ENCODE measurements at regions not wholly inside any gene's neighbourhood (a gene's known extent, or its start where the extent isn't known, plus 50 kb on each side); places are given as distances from the start of the nearest gene placed in this dataset.

GRCh38 chr21:14866859-14867765 lies 197.7 kb downstream of the NRIP1 start:
- Histone ChIP-seq H3K36me3 (ENCODE audit: control insufficient read depth, insufficient read depth, low read length) (no peaks in the 10 kb centered on the region), H3K9me3 (replicated peaks; ENCODE audit: control insufficient read depth, insufficient read depth, low read depth, low read length) (no peaks in the 10 kb centered on the region), H3K9me1 (ENCODE audit: control insufficient read depth, insufficient read depth, low read length) (no peaks in the 10 kb centered on the region), H3K9ac (ENCODE audit: insufficient read depth in 1 of 2, low read depth in 2 of 2, low read length in 2 of 2) (no peak overlapping the region), H3K4me1 (replicated peaks in 1 of 2; ENCODE audit: control insufficient read depth in 2 of 2, insufficient read depth in 2 of 2, low read length in 2 of 2) (peaks cover 0 to 16% of the 10 kb centered on the region in 2 experiments; a peak in 2 of 5 replicates), H3K27me3 (ENCODE audit: control insufficient read depth in 2 of 2, insufficient read depth in 2 of 2, low read length in 2 of 2) (no peaks in the 10 kb centered on the region), H4K20me1 (replicated peaks; ENCODE audit: control insufficient read depth, insufficient read depth, low read length) (no peaks in the 10 kb centered on the region), H2AFZ (ENCODE audit: low read depth, low read length) (no peak overlapping the region), H3K4me3 (no peak overlapping the region), H3K27ac (ENCODE audit: extremely low read depth, low read depth, low read length) (no peak overlapping the region), H3K4me2 (ENCODE audit: insufficient read depth, low read length) (no peak overlapping the region), H3K79me2 (ENCODE audit: control insufficient read depth, insufficient read depth, low read length) (no peaks in the 10 kb centered on the region)
- BruUV-seq (replicated peaks), result no TSS peak
- no peak for ATAC-seq
- no peak for DNase-seq (ENCODE audit: extremely low read depth in 1 of 4, low spot score in 3 of 4)
- no peak for TF ChIP-seq BRD4 (IDR thresholded peaks at IDR 0.05)
- no peak for TF ChIP-seq C11orf30 (IDR thresholded peaks at IDR 0.05; ENCODE audit: low read depth)
- TF ChIP-seq EGR1 (conservative IDR thresholded peaks at IDR 0.05), result no peak
- TF ChIP-seq CBX1 (IDR thresholded peaks at IDR 0.05; ENCODE audit: low read depth), result no peak
- ChIA-PET POLR2A (no interaction called here), CTCF (ENCODE audit: low intra/inter-chr PET ratio) (no interaction called here)
- 69% methylated on average over 3 of the region's 3 CpGs for WGBS (ENCODE audit: insufficient coverage, low coverage, missing lambda C conversion rate)
- in situ Hi-C loops (cut with MboI) (no loop called here), intact Hi-C loops (cut with micrococcal nuclease) (loop anchor here (10.0 kb wide), 3 partner anchors 562 to 728 kb away; no protein-coding TSS in a partner anchor)
- FAIRE-seq, result no peak

Data from K562 (cell line).